LNCaP clone FGC (cell line): ENCODE measurements at regions not wholly inside any gene's neighbourhood (a gene's known extent, or its start where the extent isn't known, plus 50 kb on each side); places are given as distances from the start of the nearest gene placed in this dataset.

Experiments
- DNase-seq: peaks from one replicate; pipeline ENCODE4 v3.0.0-alpha.2; 2011; ENCODE audit warnings: low read depth
- H3K4me3 ChIP-seq: 2 replicates; pipeline ENCODE4 v1.5.1; 2011; ENCODE audit warnings: mild to moderate bottlenecking, low read depth, low read length, control low read depth
- CTCF ChIP-seq: IDR thresholded peaks from 2 replicates; pipeline ENCODE4 v1.5.1; 2012; ENCODE audit warnings: mild to moderate bottlenecking; ENCODE audit not compliant: control insufficient read depth, insufficient read depth; ENCODE audit errors: extremely low read depth

GRCh38 chr9:23555851-23556250 lies 270.2 kb downstream of the ELAVL2 start:
- DNase-seq: no peak
- TF ChIP-seq CTCF: no peak
- H3K4me3 ChIP-seq: no peak overlapping the region

GRCh38 chr9:23556459-23556858 lies 269.6 kb downstream of the ELAVL2 start:
- DNase-seq: no peak
- H3K4me3 ChIP-seq: no peak overlapping the region
- no peak for TF ChIP-seq CTCF

GRCh38 chr9:23557689-23558088 lies 268.4 kb downstream of the ELAVL2 start:
- no peak overlapping the region for H3K4me3 ChIP-seq
- TF ChIP-seq CTCF: no peak
- DNase-seq: no peak

- no peak for TF ChIP-seq CTCF
- H3K4me3 ChIP-seq: no peak overlapping the region
- DNase-seq: no peak
These were observed 266.5 kb downstream of the ELAVL2 start for GRCh38 chr9:23559522-23559921.

GRCh38 chr9:23563517-23563916 lies 262.5 kb downstream of the ELAVL2 start:
- no peak for DNase-seq
- no peak for TF ChIP-seq CTCF
- no peak overlapping the region for H3K4me3 ChIP-seq

GRCh38 chr9:23567516-23568165 lies 258.4 kb downstream of the ELAVL2 start:
- DNase-seq: no peak
- no peak for TF ChIP-seq CTCF
- no peak overlapping the region for H3K4me3 ChIP-seq
